A673 (cell line): ENCODE measurements at regions not wholly inside any gene's neighbourhood (a gene's known extent, or its start where the extent isn't known, plus 50 kb on each side); places are given as distances from the start of the nearest gene placed in this dataset.

Experiments used
- BruUV-seq: library from RNA; stranded (reverse); fragments of 400-500 nt; replicated peaks from 2 replicates; lab custom pipeline; 2021; lab: Mats Ljungman, UMichigan
- CTCF ChIA-PET: fragments of 300-600 bp; sonication (Branson Sonifier 250); formaldehyde crosslinking; loops from one replicate; lab custom pipeline; 2022; ENCODE audit warnings: antibody characterized with exemption; lab: Charles Lee
- POLR2A ChIA-PET: fragments of 300-600 bp; sonication (Branson Sonifier 250); formaldehyde crosslinking; loops from one replicate; lab custom pipeline; 2022; ENCODE audit warnings: antibody characterized with exemption; ENCODE audit not compliant: low non-redundant PET; lab: Charles Lee
- DNase-seq: peaks from one replicate; pipeline ENCODE4 v3.0.0-alpha.2; 2015; ENCODE audit warnings: low spot score
- H3K27ac ChIP-seq: fragments of 200-600 bp; sonication (generic); 2 replicates; pipeline ENCODE4 v1.5.1; 2016; ENCODE audit warnings: mixed run types, low read depth, mild to moderate bottlenecking, mixed read lengths, antibody characterized with exemption, low read length; ENCODE audit not compliant: poor library complexity, severe bottlenecking
- H3K27me3 ChIP-seq: fragments of 200-600 bp; sonication (generic); replicated peaks from 2 replicates; pipeline ENCODE4 v1.6.1; 2017; ENCODE audit warnings: mixed run types, low read depth, mild to moderate bottlenecking, mixed read lengths, antibody characterized with exemption, low read length; ENCODE audit not compliant: insufficient read depth, poor library complexity
- H3K36me3 ChIP-seq: fragments of 200-600 bp; sonication (generic); 2 replicates; pipeline ENCODE4 v1.6.1; 2016; ENCODE audit warnings: mixed run types, mild to moderate bottlenecking, mixed read lengths, antibody characterized with exemption, low read length; ENCODE audit not compliant: insufficient read depth, poor library complexity, severe bottlenecking
- H3K4me1 ChIP-seq: fragments of 200-600 bp; sonication (generic); 2 replicates; pipeline ENCODE4 v1.6.1; 2017; ENCODE audit warnings: mixed run types, mild to moderate bottlenecking, mixed read lengths, antibody characterized with exemption, low read length; ENCODE audit not compliant: insufficient read depth, poor library complexity, severe bottlenecking
- H3K4me3 ChIP-seq: fragments of 200-600 bp; sonication (generic); 2 replicates; pipeline ENCODE4 v1.5.1; 2016; ENCODE audit warnings: low read depth, mixed run types, mild to moderate bottlenecking, mixed read lengths, low read length; ENCODE audit not compliant: poor library complexity, severe bottlenecking
- H3K9me3 ChIP-seq: fragments of 200-600 bp; sonication (generic); 2 replicates; pipeline ENCODE4 v1.6.1; 2016; ENCODE audit warnings: mixed run types, low read depth, mild to moderate bottlenecking, mixed read lengths, antibody characterized with exemption, low read length; ENCODE audit not compliant: poor library complexity, severe bottlenecking
- CTCF ChIP-seq: fragments of 300-800, 200-600 bp; sonication (generic); conservative IDR thresholded peaks from 2 replicates; pipeline ENCODE4 v1.5.1; 2017; ENCODE audit warnings: low read depth, mild to moderate bottlenecking, antibody characterized with exemption, low read length, moderate library complexity, mixed read lengths
- EZH2 ChIP-seq: fragments of 200-600 bp; sonication (generic); IDR thresholded peaks from 2 replicates; pipeline ENCODE4 v1.6.1; 2017; ENCODE audit warnings: borderline replicate concordance, low read depth, mild to moderate bottlenecking, mixed read lengths, antibody characterized with exemption, low read length; ENCODE audit not compliant: poor library complexity, severe bottlenecking
- intact Hi-C: fragments of 100-400 bp; cut with micrococcal nuclease; formaldehyde crosslinking; loops from one replicate; pipeline ENCODE4 v1.10.0; 2022; ENCODE audit not compliant: unreplicated experiment

- H3K27me3 ChIP-seq, result no peaks in the 10 kb centered on the region
- BruUV-seq, result no TSS peak
- POLR2A ChIA-PET, result no interaction called here
- no peak overlapping the region for H3K27ac ChIP-seq
- intact Hi-C loops, result no loop called here
- TF ChIP-seq CTCF, result no peak
- no peak for TF ChIP-seq EZH2
- no peak overlapping the region for H3K4me3 ChIP-seq
- DNase-seq, result no peak
- CTCF ChIA-PET, result no interaction called here
- peaks cover 50% of the 10 kb centered on the region for H3K4me1 ChIP-seq
- H3K36me3 ChIP-seq, result no peaks in the 10 kb centered on the region
- no peaks in the 10 kb centered on the region for H3K9me3 ChIP-seq
Measured at GRCh38 chr3:42022355-42022754, 60.5 kb upstream of the ULK4 start.

GRCh38 chr3:42020684-42021307 lies 58.9 kb upstream of the ULK4 start:
- Histone ChIP-seq H3K27me3 (no peaks in the 10 kb centered on the region), H3K27ac (no peak overlapping the region), H3K4me1 (peaks cover 44% of the 10 kb centered on the region), H3K9me3 (no peaks in the 10 kb centered on the region), H3K4me3 (no peak overlapping the region), H3K36me3 (no peaks in the 10 kb centered on the region)
- no TSS peak for BruUV-seq
- no peak for DNase-seq
- ChIA-PET CTCF (no interaction called here), POLR2A (no interaction called here)
- TF ChIP-seq EZH2 (no peak), CTCF (no peak)
- intact Hi-C loops, result no loop called here

GRCh38 chr3:42019953-42020260 lies 58.0 kb upstream of the ULK4 start:
- Histone ChIP-seq H3K4me1 (peaks cover 40% of the 10 kb centered on the region), H3K27ac (no peak overlapping the region), H3K9me3 (no peaks in the 10 kb centered on the region), H3K36me3 (no peaks in the 10 kb centered on the region), H3K4me3 (no peak overlapping the region), H3K27me3 (no peaks in the 10 kb centered on the region)
- CTCF ChIA-PET, result no interaction called here
- POLR2A ChIA-PET, result no interaction called here
- DNase-seq, result no peak
- TF ChIP-seq CTCF (no peak), EZH2 (no peak)
- intact Hi-C loops, result loop anchor here (5.0 to 10.0 kb wide), 2 partner anchors 42 to 75 kb away; partner anchors contain the start of gene TRAK1
- no TSS peak for BruUV-seq
